NT2/D1 (cell line): ENCODE measurements at regions not wholly inside any gene's neighbourhood (a gene's known extent, or its start where the extent isn't known, plus 50 kb on each side); places are given as distances from the start of the nearest gene placed in this dataset.

Experiments
- YY1 ChIP-seq: IDR thresholded peaks from 2 replicates; pipeline ENCODE4 v1.6.1; 2011; ENCODE audit not compliant: insufficient read length, insufficient read depth
- ZNF274 ChIP-seq: IDR thresholded peaks from 2 replicates; pipeline ENCODE4 v1.6.1; 2011; ENCODE audit warnings: mild to moderate bottlenecking, low read depth, low read length

DNA sequence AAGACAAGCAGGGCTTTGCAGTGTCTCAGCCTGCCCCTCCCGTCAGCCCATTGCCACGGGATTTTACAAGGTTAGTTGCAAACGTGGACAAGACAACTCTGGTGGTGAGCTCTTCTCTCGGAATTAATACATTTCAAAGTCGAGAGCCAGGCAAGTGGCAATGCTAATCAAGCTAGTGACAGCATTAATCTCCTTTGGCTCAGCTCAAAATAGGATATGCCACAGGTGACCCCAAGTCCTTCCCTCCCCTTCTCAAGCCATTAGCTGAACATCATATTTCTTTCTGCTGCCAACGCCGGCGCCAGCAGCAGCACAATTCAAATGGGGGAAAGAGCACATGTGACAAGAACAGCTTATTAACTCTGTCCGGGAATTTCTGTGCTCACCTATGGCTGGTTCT, 190.1 kb downstream of the ATPSCKMT start:
- TF ChIP-seq ZNF274 = no peak
- TF ChIP-seq YY1 = no peak
